ENCODE measurements at regions not wholly inside any gene's neighbourhood (a gene's known extent, or its start where the extent isn't known, plus 50 kb on each side); places are given as distances from the start of the nearest gene placed in this dataset.

GRCh38 chr11:91776655-91777054 is 448.0 kb upstream of the FAT3 start:
- TF ChIP-seq, protein P1, sequence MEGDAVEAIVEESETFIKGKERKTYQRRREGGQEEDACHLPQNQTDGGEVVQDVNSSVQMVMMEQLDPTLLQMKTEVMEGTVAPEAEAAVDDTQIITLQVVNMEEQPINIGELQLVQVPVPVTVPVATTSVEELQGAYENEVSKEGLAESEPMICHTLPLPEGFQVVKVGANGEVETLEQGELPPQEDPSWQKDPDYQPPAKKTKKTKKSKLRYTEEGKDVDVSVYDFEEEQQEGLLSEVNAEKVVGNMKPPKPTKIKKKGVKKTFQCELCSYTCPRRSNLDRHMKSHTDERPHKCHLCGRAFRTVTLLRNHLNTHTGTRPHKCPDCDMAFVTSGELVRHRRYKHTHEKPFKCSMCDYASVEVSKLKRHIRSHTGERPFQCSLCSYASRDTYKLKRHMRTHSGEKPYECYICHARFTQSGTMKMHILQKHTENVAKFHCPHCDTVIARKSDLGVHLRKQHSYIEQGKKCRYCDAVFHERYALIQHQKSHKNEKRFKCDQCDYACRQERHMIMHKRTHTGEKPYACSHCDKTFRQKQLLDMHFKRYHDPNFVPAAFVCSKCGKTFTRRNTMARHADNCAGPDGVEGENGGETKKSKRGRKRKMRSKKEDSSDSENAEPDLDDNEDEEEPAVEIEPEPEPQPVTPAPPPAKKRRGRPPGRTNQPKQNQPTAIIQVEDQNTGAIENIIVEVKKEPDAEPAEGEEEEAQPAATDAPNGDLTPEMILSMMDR (IDR thresholded peaks at IDR 0.05; ENCODE audit: low read length) = no peak
- no peak for TF ChIP-seq EZH2 (optimal IDR thresholded peaks at IDR 0.05; ENCODE audit: low read depth, low read length)
- TF ChIP-seq EZH2phosphoT487 (IDR thresholded peaks at IDR 0.05; ENCODE audit: low read length) = no peak
